ENCODE measurements at regions not wholly inside any gene's neighbourhood (a gene's known extent, or its start where the extent isn't known, plus 50 kb on each side); places are given as distances from the start of the nearest gene placed in this dataset.

DNA sequence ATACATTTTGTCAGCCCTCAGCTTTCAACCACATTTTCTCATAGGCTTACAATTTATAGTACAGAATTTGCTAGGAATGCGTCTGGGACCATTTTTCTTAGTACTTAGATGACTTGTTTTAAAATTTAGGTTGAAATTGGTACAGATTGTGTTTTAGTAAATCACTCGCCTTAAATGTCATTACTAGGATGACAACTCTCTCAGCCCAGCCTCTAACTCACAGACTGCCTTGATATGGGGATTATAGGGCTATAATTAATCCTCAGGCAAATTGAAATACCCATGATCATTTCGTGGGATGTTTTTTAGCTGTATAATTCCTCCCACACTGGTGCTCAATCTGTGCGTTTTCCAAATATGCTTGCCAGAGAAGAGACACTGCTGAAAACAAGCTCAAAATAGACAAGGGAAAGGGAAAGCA lies 299.7 kb upstream of the AKR1E2 start:
- peak overlapping the region; percentile 79 for H2AFZ ChIP-seq
- H3K9ac ChIP-seq: peak overlapping the region; percentile 47
- in situ Hi-C loops (cut with MboI): no loop called here
- no peaks in the 10 kb centered on the region for H3K9me2 ChIP-seq (ENCODE audit: insufficient read depth)
- no peaks in the 10 kb centered on the region for H3K9me3 ChIP-seq (ENCODE audit: low read depth)
- no peaks in the 10 kb centered on the region for H4K20me1 ChIP-seq (ENCODE audit: insufficient read depth)
- DNase-seq: peak; percentile 29
- peaks cover 25% of the 10 kb centered on the region for H3F3A ChIP-seq (ENCODE audit: insufficient read depth)
- no peak for TF ChIP-seq EZH2phosphoT487 (IDR thresholded peaks at IDR 0.05; ENCODE audit: insufficient read depth, low read depth)
- TF ChIP-seq EZH2 (IDR thresholded peaks at IDR 0.05; ENCODE audit: insufficient read depth, poor library complexity, severe bottlenecking): no peak
- no peaks in the 10 kb centered on the region for H3K36me3 ChIP-seq (ENCODE audit: low read depth)
- 22 to 25% methylated on average over 4 of the region's 4 CpGs for WGBS, 2 experiments (ENCODE audit: low coverage in 1 of 2, low lambda C conversion rate in 2 of 2, missing lambda C conversion rate in 2 of 2)
- H3K4me1 ChIP-seq (ENCODE audit: insufficient read depth): peaks cover 31% of the 10 kb centered on the region
- no peak overlapping the region for H3K4me3 ChIP-seq
- H3K4me2 ChIP-seq (ENCODE audit: unreplicated experiment): peak overlapping the region; percentile 59
- no peaks in the 10 kb centered on the region for H3K27me3 ChIP-seq (replicated peaks; ENCODE audit: insufficient read depth)
- no peaks in the 10 kb centered on the region for H3K79me2 ChIP-seq (ENCODE audit: insufficient read depth)
- H3K27ac ChIP-seq: peak overlapping the region; percentile 77

DNA sequence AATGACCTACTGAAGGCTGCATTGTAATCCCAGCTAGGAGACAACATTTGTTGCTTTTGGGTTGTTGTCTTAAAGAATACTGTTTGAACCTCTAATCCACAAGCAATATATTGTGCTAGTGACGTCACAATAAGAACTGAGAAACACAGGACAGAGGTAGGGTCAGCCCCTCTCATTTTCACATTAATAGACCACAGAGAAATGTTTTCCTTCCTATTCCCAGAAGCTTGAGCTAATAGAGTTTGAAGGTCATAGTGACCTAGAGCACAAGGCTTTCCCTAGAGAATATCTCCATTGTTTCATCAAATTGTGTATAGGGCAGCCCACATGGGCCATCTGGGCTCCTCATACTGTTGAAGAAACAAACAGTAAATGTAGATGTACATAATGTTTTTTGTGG lies 300.9 kb upstream of the AKR1E2 start:
- Histone ChIP-seq H3K4me3 (no peak overlapping the region), H3K36me3 (ENCODE audit: low read depth) (no peaks in the 10 kb centered on the region), H3K27ac (no peak overlapping the region), H2AFZ (no peak overlapping the region), H4K20me1 (ENCODE audit: insufficient read depth) (no peaks in the 10 kb centered on the region), H3K4me2 (ENCODE audit: unreplicated experiment) (no peak overlapping the region), H3K79me2 (ENCODE audit: insufficient read depth) (no peaks in the 10 kb centered on the region), H3K4me1 (ENCODE audit: insufficient read depth) (peaks cover 38% of the 10 kb centered on the region), H3K9ac (no peak overlapping the region), H3K9me2 (ENCODE audit: insufficient read depth) (no peaks in the 10 kb centered on the region), H3K27me3 (replicated peaks; ENCODE audit: insufficient read depth) (no peaks in the 10 kb centered on the region), H3K9me3 (ENCODE audit: low read depth) (no peaks in the 10 kb centered on the region), H3F3A (ENCODE audit: insufficient read depth) (peaks cover 31% of the 10 kb centered on the region)
- TF ChIP-seq EZH2phosphoT487 (IDR thresholded peaks at IDR 0.05; ENCODE audit: insufficient read depth, low read depth) (no peak), EZH2 (IDR thresholded peaks at IDR 0.05; ENCODE audit: insufficient read depth, poor library complexity, severe bottlenecking) (no peak)
- in situ Hi-C loops (cut with MboI): no loop called here
- DNase-seq: no peak
- 91 to 100% methylated on average over 1 of the region's 1 CpG for WGBS, 2 experiments (ENCODE audit: low coverage in 1 of 2, low lambda C conversion rate in 2 of 2, missing lambda C conversion rate in 2 of 2)

DNA sequence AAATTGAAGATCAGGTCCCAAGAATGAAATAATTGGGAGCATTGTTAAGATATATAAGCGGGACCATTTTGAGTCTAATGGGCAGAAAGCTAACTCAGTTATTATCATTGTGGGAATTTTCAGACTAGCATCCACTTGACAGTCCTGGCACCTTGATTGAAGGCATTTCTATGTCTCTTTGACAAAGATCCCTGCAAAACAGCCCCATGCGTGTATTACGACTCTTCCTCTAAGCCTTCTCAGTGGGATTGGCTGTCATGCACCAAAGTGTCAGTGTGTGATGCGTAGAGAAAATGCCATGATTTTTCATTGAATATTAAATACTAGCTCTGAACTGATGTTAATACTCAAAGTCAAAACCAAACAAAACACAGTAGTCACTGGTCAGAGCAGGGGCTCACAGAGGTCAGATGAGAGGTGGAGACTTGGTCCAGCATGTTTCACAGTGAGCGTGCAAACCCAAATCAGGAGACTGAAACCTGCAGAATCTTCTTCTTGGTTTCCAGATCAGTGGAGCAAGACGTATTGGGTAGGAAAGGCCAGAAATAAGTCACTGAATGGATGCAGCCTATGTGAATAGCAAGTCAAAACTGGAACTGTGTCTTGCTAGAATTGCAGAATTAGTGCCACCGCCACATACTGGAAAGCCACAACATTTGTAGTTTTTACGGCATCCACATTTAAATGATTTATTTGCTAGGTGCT lies 303.6 kb upstream of the AKR1E2 start:
- in situ Hi-C loops (cut with MboI): loop anchor here (25.0 kb wide), 1 partner anchor 1285 kb away; no protein-coding TSS in a partner anchor
- H2AFZ ChIP-seq: no peak overlapping the region
- no peak overlapping the region for H3K4me3 ChIP-seq
- H3K9me3 ChIP-seq (ENCODE audit: low read depth): no peaks in the 10 kb centered on the region
- no peak overlapping the region for H3K9ac ChIP-seq
- no peaks in the 10 kb centered on the region for H4K20me1 ChIP-seq (ENCODE audit: insufficient read depth)
- no peak for DNase-seq
- H3F3A ChIP-seq (ENCODE audit: insufficient read depth): peaks cover 30% of the 10 kb centered on the region
- TF ChIP-seq EZH2phosphoT487 (IDR thresholded peaks at IDR 0.05; ENCODE audit: insufficient read depth, low read depth) (no peak), EZH2 (IDR thresholded peaks at IDR 0.05; ENCODE audit: insufficient read depth, poor library complexity, severe bottlenecking) (no peak)
- H3K9me2 ChIP-seq (ENCODE audit: insufficient read depth): no peaks in the 10 kb centered on the region
- H3K79me2 ChIP-seq (ENCODE audit: insufficient read depth): no peaks in the 10 kb centered on the region
- H3K27ac ChIP-seq: no peak overlapping the region
- no peaks in the 10 kb centered on the region for H3K36me3 ChIP-seq (ENCODE audit: low read depth)
- H3K4me2 ChIP-seq (ENCODE audit: unreplicated experiment): no peak overlapping the region
- no peaks in the 10 kb centered on the region for H3K27me3 ChIP-seq (replicated peaks; ENCODE audit: insufficient read depth)
- 97% methylated on average over 8 of the region's 8 CpGs for WGBS, 2 experiments (ENCODE audit: low coverage in 1 of 2, low lambda C conversion rate in 2 of 2, missing lambda C conversion rate in 2 of 2)
- H3K4me1 ChIP-seq (ENCODE audit: insufficient read depth): peaks cover 30% of the 10 kb centered on the region

DNA sequence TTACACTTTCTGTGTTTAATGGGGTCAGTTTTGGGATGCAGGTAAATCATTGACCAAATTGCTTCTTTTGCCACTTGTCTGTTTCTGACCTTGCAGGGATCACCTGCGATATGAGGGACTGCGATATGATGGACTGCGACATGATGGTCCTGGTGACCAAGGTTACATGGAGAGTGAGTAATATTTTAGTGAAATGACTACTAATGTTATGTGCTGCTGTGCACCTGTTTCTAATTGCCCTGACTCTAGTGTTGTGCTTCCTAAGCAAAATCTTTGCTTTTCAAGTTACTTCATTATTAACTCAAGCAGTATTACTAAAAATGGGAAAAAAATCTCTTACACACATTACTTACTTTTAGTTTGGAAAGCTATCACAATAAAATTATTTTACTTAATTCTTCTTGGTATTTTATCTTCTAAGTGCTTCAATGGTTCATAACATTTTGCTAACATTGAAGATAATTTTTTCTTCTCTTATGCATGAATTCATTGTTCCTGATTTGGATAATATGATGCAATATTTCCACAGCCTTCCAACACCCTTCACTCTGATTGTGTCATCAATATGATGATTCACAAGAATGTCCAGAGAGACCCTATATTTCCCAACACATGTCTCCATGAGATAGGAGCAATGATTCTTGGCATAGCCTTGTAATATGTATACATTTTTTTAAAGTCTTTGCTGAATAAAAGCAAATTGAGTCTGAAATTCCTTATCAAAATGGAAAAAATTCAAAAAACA lies 306.2 kb upstream of the AKR1E2 start:
- Histone ChIP-seq H3K36me3 (ENCODE audit: low read depth) (no peaks in the 10 kb centered on the region), H3K9me2 (ENCODE audit: insufficient read depth) (no peaks in the 10 kb centered on the region), H2AFZ (peak overlapping the region; percentile 24; the same call in 1 of the 2 replicates), H3K4me3 (no peak overlapping the region), H3F3A (ENCODE audit: insufficient read depth) (peaks cover 16% of the 10 kb centered on the region; the same call in 1 of the 2 replicates), H4K20me1 (ENCODE audit: insufficient read depth) (no peaks in the 10 kb centered on the region), H3K27ac (peak overlapping the region; percentile 36), H3K27me3 (replicated peaks; ENCODE audit: insufficient read depth) (no peaks in the 10 kb centered on the region), H3K4me1 (ENCODE audit: insufficient read depth) (peaks cover 13% of the 10 kb centered on the region), H3K9me3 (ENCODE audit: low read depth) (no peaks in the 10 kb centered on the region), H3K79me2 (ENCODE audit: insufficient read depth) (no peaks in the 10 kb centered on the region), H3K4me2 (ENCODE audit: unreplicated experiment) (peak overlapping the region; percentile 10), H3K9ac (no peak overlapping the region)
- WGBS, 2 experiments (ENCODE audit: low coverage in 1 of 2, low lambda C conversion rate in 2 of 2, missing lambda C conversion rate in 2 of 2): 98 to 100% methylated on average over 3 of the region's 3 CpGs
- in situ Hi-C loops (cut with MboI): loop anchor here (10.0 to 25.0 kb wide), 2 partner anchors 245 to 1283 kb away; no protein-coding TSS in a partner anchor
- DNase-seq: peak; percentile 75
- TF ChIP-seq EZH2phosphoT487 (IDR thresholded peaks at IDR 0.05; ENCODE audit: insufficient read depth, low read depth) (no peak), EZH2 (IDR thresholded peaks at IDR 0.05; ENCODE audit: insufficient read depth, poor library complexity, severe bottlenecking) (no peak)
